Activated naive CD8-positive, alpha-beta T cell treated with anti-CD3 and anti-CD28 coated beads for 36 hours (primary cell): ENCODE measurements at regions not wholly inside any gene's neighbourhood (a gene's known extent, or its start where the extent isn't known, plus 50 kb on each side); places are given as distances from the start of the nearest gene placed in this dataset.

Source experiments
- DNase-seq: peaks from one replicate; pipeline ENCODE4 v3.0.0; 2021
- H3K27ac Mint-ChIP-seq: one replicate; pipeline ENCODE4 v1.8.0; 2022; ENCODE audit warnings: mild to moderate bottlenecking, moderate library complexity, mixed read lengths
- H3K27me3 Mint-ChIP-seq: one replicate; pipeline ENCODE4 v1.8.0; 2022; ENCODE audit warnings: mild to moderate bottlenecking, mixed read lengths
- H3K36me3 Mint-ChIP-seq: one replicate; pipeline ENCODE4 v1.8.0; 2021; ENCODE audit warnings: mild to moderate bottlenecking, mixed read lengths
- H3K4me1 Mint-ChIP-seq: one replicate; pipeline ENCODE4 v1.8.0; 2021; ENCODE audit warnings: mixed read lengths
- H3K4me3 Mint-ChIP-seq: one replicate; pipeline ENCODE4 v1.8.0; 2022; ENCODE audit warnings: mild to moderate bottlenecking, moderate library complexity, mixed read lengths
- H3K9me3 Mint-ChIP-seq: one replicate; pipeline ENCODE4 v1.8.0; 2022; ENCODE audit warnings: mixed read lengths

GRCh38 chr6:165737396-165737795 is 74.4 kb upstream of the PDE10A start:
- no peak for DNase-seq
- no peaks in the 10 kb centered on the region for H3K36me3 Mint-ChIP-seq
- peaks cover 14% of the 10 kb centered on the region for H3K9me3 Mint-ChIP-seq
- H3K4me1 Mint-ChIP-seq, result no peaks in the 10 kb centered on the region
- H3K27ac Mint-ChIP-seq, result no peak overlapping the region
- no peak overlapping the region for H3K4me3 Mint-ChIP-seq
- no peaks in the 10 kb centered on the region for H3K27me3 Mint-ChIP-seq

GRCh38 chr6:165735065-165735464 is 72.0 kb upstream of the PDE10A start:
- Mint-ChIP-seq H3K9me3 (peaks cover 14% of the 10 kb centered on the region), H3K4me3 (no peak overlapping the region), H3K27ac (no peak overlapping the region), H3K36me3 (no peaks in the 10 kb centered on the region), H3K4me1 (no peaks in the 10 kb centered on the region), H3K27me3 (peaks cover 4% of the 10 kb centered on the region)
- no peak for DNase-seq

- no peak overlapping the region for H3K27ac Mint-ChIP-seq
- H3K9me3 Mint-ChIP-seq, result peaks cover 11% of the 10 kb centered on the region
- no peaks in the 10 kb centered on the region for H3K4me1 Mint-ChIP-seq
- H3K4me3 Mint-ChIP-seq, result no peak overlapping the region
- DNase-seq, result no peak
- H3K27me3 Mint-ChIP-seq, result peaks cover 4% of the 10 kb centered on the region
- no peaks in the 10 kb centered on the region for H3K36me3 Mint-ChIP-seq
Observed at GRCh38 chr6:165733489-165733791, 70.4 kb upstream of the PDE10A start.

GRCh38 chr6:165732696-165733488 is 69.9 kb upstream of the PDE10A start:
- Mint-ChIP-seq H3K36me3 (no peaks in the 10 kb centered on the region), H3K27me3 (peaks cover 4% of the 10 kb centered on the region), H3K9me3 (peaks cover 11% of the 10 kb centered on the region), H3K4me1 (no peaks in the 10 kb centered on the region), H3K27ac (no peak overlapping the region), H3K4me3 (no peak overlapping the region)
- no peak for DNase-seq

- no peaks in the 10 kb centered on the region for H3K36me3 Mint-ChIP-seq
- H3K4me1 Mint-ChIP-seq, result no peaks in the 10 kb centered on the region
- peak; percentile 11 for DNase-seq
- no peaks in the 10 kb centered on the region for H3K9me3 Mint-ChIP-seq
- no peak overlapping the region for H3K27ac Mint-ChIP-seq
- no peak overlapping the region for H3K4me3 Mint-ChIP-seq
- H3K27me3 Mint-ChIP-seq, result peaks cover 4% of the 10 kb centered on the region
Observed at GRCh38 chr6:165729307-165729936, 66.4 kb upstream of the PDE10A start.

- Mint-ChIP-seq H3K27ac (no peak overlapping the region), H3K4me3 (no peak overlapping the region), H3K27me3 (peaks cover 4% of the 10 kb centered on the region), H3K4me1 (no peaks in the 10 kb centered on the region), H3K9me3 (no peaks in the 10 kb centered on the region), H3K36me3 (no peaks in the 10 kb centered on the region)
- DNase-seq, result no peak
Observed at GRCh38 chr6:165728216-165728615, 65.2 kb upstream of the PDE10A start.

GRCh38 chr6:165726965-165727381 is 63.9 kb upstream of the PDE10A start:
- no peak for DNase-seq
- Mint-ChIP-seq H3K9me3 (no peaks in the 10 kb centered on the region), H3K4me1 (no peaks in the 10 kb centered on the region), H3K27me3 (peaks cover 4% of the 10 kb centered on the region), H3K4me3 (no peak overlapping the region), H3K36me3 (no peaks in the 10 kb centered on the region), H3K27ac (no peak overlapping the region)

- no peak overlapping the region for H3K27ac Mint-ChIP-seq
- no peaks in the 10 kb centered on the region for H3K36me3 Mint-ChIP-seq
- H3K9me3 Mint-ChIP-seq, result no peaks in the 10 kb centered on the region
- no peak overlapping the region for H3K4me3 Mint-ChIP-seq
- DNase-seq, result no peak
- no peaks in the 10 kb centered on the region for H3K4me1 Mint-ChIP-seq
- H3K27me3 Mint-ChIP-seq, result peaks cover 4% of the 10 kb centered on the region
Observed at GRCh38 chr6:165726290-165726875, 63.3 kb upstream of the PDE10A start.

GRCh38 chr6:165725201-165725600 is 62.2 kb upstream of the PDE10A start:
- Mint-ChIP-seq H3K36me3 (no peaks in the 10 kb centered on the region), H3K27ac (no peak overlapping the region), H3K9me3 (no peaks in the 10 kb centered on the region), H3K27me3 (no peaks in the 10 kb centered on the region), H3K4me1 (no peaks in the 10 kb centered on the region), H3K4me3 (no peak overlapping the region)
- no peak for DNase-seq

GRCh38 chr6:165723326-165723725 is 60.3 kb upstream of the PDE10A start:
- no peak overlapping the region for H3K27ac Mint-ChIP-seq

GRCh38 chr6:165722022-165722421 is 59.0 kb upstream of the PDE10A start:
- no peaks in the 10 kb centered on the region for H3K9me3 Mint-ChIP-seq
- DNase-seq, result no peak
- no peak overlapping the region for H3K27ac Mint-ChIP-seq
- H3K4me3 Mint-ChIP-seq, result no peak overlapping the region
- no peaks in the 10 kb centered on the region for H3K36me3 Mint-ChIP-seq
- H3K4me1 Mint-ChIP-seq, result no peaks in the 10 kb centered on the region
- H3K27me3 Mint-ChIP-seq, result peaks cover 11% of the 10 kb centered on the region

More at GRCh38 chr6:165723326-165723725, 60.3 kb upstream of the PDE10A start:
- Mint-ChIP-seq H3K36me3 (no peaks in the 10 kb centered on the region), H3K27me3 (peaks cover 8% of the 10 kb centered on the region), H3K9me3 (no peaks in the 10 kb centered on the region), H3K4me3 (no peak overlapping the region), H3K4me1 (no peaks in the 10 kb centered on the region)
- DNase-seq, result no peak

- H3K27me3 Mint-ChIP-seq, result peaks cover 13% of the 10 kb centered on the region
- H3K4me3 Mint-ChIP-seq, result no peak overlapping the region
- H3K36me3 Mint-ChIP-seq, result no peaks in the 10 kb centered on the region
- no peak overlapping the region for H3K27ac Mint-ChIP-seq
- DNase-seq, result no peak
- H3K9me3 Mint-ChIP-seq, result no peaks in the 10 kb centered on the region
- H3K4me1 Mint-ChIP-seq, result no peaks in the 10 kb centered on the region
Observed at GRCh38 chr6:165721356-165721755, 58.3 kb upstream of the PDE10A start.

- H3K9me3 Mint-ChIP-seq, result no peaks in the 10 kb centered on the region
- no peaks in the 10 kb centered on the region for H3K4me1 Mint-ChIP-seq
- no peak overlapping the region for H3K4me3 Mint-ChIP-seq
- DNase-seq, result no peak
- H3K27me3 Mint-ChIP-seq, result peaks cover 13% of the 10 kb centered on the region
- no peaks in the 10 kb centered on the region for H3K36me3 Mint-ChIP-seq
- no peak overlapping the region for H3K27ac Mint-ChIP-seq
Observed at GRCh38 chr6:165718491-165718891, 55.5 kb upstream of the PDE10A start.

GRCh38 chr6:165717732-165718465 is 54.9 kb upstream of the PDE10A start:
- Mint-ChIP-seq H3K27me3 (peaks cover 16% of the 10 kb centered on the region), H3K36me3 (no peaks in the 10 kb centered on the region), H3K9me3 (no peaks in the 10 kb centered on the region), H3K27ac (no peak overlapping the region), H3K4me3 (no peak overlapping the region), H3K4me1 (no peaks in the 10 kb centered on the region)
- no peak for DNase-seq

- Mint-ChIP-seq H3K36me3 (no peaks in the 10 kb centered on the region), H3K27me3 (peaks cover 16% of the 10 kb centered on the region), H3K27ac (no peak overlapping the region), H3K4me3 (no peak overlapping the region), H3K4me1 (no peaks in the 10 kb centered on the region), H3K9me3 (no peaks in the 10 kb centered on the region)
- no peak for DNase-seq
Observed at GRCh38 chr6:165716886-165717285, 53.8 kb upstream of the PDE10A start.
